GM19240 (cell line): ENCODE measurements at regions not wholly inside any gene's neighbourhood (a gene's known extent, or its start where the extent isn't known, plus 50 kb on each side); places are given as distances from the start of the nearest gene placed in this dataset.

Experiments
- DNase-seq: peaks from one replicate; pipeline ENCODE4 v3.0.0; 2011; ENCODE audit warnings: low spot score; ENCODE audit not compliant: insufficient read length

DNA sequence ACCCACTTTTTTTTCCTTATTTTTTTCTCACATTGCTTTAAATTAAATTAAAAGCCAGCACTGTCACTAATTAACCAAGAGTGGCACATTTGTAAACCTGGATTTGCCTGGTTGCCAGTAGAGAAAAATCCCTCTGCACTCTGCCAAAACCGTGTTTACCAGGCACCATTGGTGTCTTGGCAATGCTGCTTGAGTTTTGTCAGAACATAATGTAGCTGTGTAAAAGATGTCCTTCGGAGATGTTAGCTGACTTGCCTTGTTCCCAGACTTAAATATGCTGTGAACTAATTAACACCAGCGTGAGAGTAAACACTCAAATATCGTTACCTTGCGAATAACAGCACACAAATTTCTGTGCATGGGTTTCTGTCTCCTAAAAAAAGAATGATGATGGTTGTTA is 694.9 kb upstream of the ID4 start:
- DNase-seq = no peak

DNA sequence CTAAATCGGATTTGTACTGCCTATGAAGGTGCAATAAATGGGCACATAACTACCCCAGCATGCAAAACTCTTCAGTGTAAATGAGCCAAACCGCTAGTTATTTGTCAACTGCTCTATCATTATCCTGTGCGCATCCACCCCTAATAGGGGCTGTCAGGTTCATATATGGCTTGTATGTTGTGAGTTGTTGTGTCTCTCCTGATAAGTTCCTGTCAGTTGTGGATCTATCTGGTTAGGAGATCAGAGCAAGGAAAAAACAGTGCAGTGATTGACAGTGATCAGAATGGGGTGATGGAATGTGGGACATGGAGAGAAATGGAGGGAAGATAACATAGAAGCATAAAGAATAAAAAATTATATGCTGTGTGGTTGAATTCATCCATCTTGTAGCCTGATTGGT is 686.9 kb upstream of the ID4 start:
- DNase-seq = no peak

DNA sequence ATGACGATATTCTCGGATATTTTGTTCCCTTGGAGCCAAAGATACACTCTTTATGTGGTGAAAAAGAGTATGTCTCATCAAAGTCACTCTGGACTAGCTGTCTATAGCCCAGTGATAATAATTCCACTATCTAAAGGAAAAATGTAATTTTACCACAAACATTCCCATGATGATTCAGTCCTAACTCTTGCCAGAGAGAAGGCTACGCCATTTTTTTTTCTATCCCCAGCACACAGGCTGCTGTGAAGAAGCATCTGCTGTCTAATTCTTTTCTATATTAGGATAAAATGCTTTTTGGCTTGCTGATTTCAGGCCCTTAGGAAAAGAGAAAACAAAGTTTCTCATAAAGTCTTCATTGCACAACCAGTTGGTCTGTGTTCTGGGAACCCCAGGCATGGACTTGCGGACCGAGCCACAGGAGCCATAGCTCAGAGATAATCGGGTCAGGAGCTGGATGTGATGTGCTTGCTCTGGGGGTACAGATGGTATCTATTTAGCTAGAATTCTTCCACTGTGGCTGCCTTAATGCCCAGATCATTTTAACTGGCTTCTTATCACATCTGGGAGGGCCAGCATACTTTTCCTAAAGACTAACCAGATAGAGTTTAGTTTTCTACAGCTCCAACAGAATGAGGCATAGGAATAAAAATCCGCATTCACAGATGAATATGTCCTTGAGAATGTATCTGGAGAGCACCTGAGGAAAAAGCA is 683.7 kb upstream of the ID4 start:
- DNase-seq = no peak

DNA sequence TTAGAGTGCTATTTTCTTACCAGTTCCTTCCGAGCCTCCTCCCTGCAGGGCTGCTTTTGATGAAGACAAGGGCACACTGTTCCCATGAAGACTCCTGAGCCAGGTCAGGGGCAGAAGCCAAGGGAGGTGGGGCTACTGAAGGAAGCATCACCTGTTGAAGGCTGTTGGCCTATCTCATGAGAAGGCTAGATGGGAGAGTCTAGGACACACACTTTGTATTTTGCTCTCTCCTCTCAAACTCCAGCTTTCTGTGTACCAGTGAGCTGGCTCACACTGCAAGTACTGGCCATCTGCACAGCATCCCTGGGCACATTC is 683.2 kb upstream of the ID4 start:
- no peak for DNase-seq

DNA sequence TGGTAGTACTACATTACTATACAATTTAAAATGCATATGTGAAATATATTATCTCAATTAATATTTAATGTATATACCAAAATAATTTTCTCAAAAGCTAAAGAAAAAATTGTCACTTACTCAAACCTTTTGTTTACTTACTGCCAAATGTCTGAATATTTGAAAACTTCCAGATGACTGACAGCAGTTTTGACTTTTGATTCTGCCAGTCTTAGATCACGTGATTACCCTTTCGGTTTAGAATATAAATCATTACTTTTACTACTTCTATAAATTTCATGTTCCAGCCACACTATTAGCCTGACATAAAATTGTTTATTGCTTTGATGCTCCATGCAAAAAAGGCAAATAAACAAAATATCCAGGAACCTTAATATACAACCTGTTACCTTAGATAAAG is 680.7 kb upstream of the ID4 start:
- DNase-seq = no peak

DNA sequence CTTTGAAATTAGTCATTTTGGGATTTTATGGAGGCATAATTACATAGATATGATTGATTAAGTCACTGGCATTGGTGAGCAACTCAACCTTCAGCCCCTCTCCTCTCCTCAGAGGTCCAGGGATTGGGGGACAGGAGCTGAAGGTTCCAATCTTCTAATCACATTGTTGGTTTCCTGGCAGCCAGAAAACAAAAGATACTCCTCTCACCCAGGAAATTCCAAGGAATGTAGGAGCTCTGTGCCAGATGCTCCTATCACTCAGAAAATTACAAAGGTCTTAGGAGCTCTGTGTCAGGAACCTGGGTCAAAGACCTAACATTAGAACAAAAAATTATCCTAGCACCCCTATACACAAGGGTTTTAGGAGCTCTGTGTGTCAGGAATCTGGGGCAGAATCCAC is 679.7 kb upstream of the ID4 start:
- DNase-seq = no peak

DNA sequence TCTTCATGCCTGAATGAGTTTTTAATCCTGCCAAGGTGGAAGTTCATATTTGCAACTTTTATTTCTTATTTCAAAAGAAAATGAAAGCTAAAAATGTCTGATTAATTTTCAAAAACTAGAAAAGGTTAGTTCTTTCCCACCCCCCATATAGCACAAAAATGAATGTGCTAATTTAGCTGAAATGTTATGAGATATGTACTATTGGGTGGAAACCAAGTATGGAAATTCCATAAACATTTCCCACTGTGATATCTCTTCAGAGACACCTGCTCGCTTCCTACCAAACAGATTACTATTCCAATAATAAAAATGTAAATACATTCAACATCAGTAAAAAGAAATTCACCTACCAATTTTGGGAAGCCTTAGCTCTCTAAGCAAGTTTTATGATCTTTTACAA is 678.6 kb upstream of the ID4 start:
- DNase-seq = no peak

GRCh38 chr6:19159089-19159488 is 678.1 kb upstream of the ID4 start:
- no peak for DNase-seq

- DNase-seq = no peak
These were observed 677.6 kb upstream of the ID4 start for GRCh38 chr6:19159561-19159960.

DNA sequence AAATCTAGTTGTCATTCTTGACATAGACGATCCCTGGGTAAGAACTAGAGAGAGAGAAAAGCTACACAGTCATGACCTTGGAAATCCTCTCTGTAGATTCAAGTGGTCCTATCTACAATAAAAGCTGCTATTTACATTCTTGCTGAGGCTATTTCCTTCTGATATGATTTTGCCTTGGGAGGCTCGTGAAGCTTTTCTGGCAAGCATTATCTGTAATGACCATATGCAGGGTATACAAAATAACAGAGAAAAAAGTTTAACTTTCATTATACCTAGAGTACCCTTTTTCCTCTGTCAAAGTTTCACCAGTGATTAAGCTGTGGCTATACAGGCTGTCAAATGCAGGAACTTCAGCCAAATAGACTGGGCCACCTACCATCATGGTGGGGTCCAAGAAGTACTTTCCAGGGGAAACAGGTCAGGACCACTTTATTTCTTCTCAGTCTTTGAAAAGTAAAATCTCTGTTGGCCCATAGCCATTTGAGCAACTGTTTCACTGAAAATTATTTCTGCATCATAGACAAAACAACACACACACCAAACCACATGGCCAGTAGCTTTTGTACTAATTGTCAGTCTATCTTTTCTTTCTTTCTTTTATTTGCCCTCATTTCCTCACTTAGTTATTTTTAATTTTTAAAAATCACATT is 677.0 kb upstream of the ID4 start:
- no peak for DNase-seq

DNA sequence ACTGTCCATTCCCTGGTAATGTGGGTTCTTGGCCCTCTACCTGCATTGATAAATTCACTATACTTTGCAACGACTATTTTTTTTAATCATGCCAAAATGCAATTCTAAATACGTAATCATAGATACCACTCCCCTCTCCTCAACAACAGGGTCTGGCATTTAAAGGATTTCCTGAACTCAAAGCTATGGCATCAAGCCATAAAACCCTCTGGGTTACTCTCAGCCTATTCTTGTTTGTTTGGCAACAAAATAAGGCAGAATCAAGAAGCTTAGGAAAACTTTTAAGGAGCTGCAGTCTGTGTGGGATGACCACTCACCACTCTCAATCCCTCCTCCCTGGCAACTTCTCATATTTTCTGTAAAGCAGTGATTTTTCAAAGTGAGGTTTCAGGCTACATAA is 669.9 kb upstream of the ID4 start:
- no peak for DNase-seq

GRCh38 chr6:19169366-19169765 is 667.8 kb upstream of the ID4 start:
- DNase-seq = no peak

DNA sequence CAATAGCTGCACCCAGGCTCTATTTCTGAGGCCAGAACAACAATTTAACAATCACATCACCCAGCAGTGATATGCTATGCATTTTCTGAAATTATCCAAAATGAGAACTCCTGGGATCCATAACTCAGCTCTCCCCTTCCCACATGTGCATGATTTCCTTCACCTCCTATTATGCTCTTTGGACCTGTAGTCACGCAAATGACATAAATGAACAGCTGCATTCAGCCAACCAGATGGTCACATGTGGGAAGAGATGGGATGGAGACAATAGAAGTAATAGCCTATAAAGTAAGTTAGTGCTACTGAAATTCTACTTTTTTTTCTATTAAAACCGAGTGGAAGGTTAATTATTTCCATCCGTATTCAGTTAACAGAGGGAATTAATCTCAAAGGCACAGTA is 662.1 kb upstream of the ID4 start:
- DNase-seq = no peak

DNA sequence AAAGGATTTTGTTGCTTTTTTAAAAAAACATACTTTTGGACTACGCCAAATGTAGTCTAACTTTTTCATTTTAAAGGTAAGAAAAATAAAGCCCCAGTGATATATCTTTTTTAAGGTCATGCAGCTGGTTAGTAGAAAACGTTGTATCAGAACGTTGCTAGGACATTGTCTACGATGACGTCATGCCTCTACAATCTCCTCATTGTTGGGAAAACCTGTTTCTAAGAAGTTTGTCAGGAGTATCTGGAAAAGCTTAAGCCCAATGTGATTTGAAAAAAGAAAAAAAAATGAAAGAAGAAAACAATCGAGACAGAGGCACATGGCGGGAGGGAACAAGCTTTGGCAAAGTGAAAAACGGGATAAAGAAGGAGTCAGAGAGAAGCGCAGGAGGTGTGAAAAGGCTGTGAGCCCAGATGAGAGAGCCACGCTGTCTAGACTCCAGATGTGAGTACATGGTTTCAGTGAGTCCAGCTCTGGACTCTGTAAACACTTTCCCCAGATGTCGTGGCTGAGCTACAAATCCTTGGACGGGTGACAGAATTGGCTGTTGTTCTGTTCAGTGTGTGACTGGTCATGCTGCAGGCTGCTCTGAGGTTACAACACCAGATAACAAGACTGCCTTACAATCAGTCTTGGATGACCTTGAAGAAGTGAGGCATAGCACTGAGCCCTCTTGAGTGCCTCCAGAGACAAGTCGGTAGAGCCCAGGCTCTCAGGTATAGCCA is 656.7 kb upstream of the ID4 start:
- no peak for DNase-seq

- no peak for DNase-seq
These were observed 656.0 kb upstream of the ID4 start for GRCh38 chr6:19181211-19181610.

GRCh38 chr6:19193624-19194023 is 643.5 kb upstream of the ID4 start:
- DNase-seq = no peak

- DNase-seq = no peak
These were observed 632.7 kb upstream of the ID4 start for GRCh38 chr6:19204445-19204844.

GRCh38 chr6:19205076-19205475 is 632.1 kb upstream of the ID4 start:
- DNase-seq = no peak

- no peak for DNase-seq
These were observed 628.0 kb upstream of the ID4 start for GRCh38 chr6:19209202-19209601.

DNA sequence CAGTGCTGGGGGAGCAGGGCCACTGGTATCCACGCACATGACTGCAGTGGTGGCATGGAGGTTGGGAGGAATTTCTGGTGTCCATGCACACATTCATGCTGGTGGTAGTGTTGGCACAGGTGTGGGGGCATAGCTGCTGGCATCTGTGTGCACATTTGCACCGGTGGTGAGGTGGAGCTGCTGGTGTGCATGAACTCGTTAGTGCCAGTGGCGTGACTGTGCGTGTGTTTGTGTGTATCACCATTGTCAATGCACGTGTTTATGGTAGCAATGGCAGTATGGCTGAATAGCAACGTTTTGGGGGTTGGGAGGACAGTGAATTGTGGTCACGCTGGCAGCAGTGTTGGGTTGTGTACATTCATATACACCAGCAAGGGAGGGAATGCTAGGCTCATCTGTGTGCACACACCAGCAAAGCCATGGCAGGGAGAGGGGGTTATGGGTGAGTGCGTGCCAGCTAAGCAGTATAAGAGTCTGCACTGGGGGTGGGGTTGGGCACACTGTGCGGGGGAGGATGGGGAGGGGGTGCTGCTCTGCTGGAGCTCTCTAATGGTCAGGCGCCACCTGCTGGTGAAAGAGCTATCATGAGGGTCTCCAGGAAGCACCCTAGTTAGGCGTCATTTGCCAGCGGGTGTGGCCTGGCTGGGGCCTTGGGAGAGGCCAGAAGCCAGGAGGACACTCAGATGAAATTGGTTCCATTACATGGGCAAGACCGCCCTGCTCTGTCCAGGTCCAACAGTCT is 626.1 kb upstream of the ID4 start:
- DNase-seq = no peak

DNA sequence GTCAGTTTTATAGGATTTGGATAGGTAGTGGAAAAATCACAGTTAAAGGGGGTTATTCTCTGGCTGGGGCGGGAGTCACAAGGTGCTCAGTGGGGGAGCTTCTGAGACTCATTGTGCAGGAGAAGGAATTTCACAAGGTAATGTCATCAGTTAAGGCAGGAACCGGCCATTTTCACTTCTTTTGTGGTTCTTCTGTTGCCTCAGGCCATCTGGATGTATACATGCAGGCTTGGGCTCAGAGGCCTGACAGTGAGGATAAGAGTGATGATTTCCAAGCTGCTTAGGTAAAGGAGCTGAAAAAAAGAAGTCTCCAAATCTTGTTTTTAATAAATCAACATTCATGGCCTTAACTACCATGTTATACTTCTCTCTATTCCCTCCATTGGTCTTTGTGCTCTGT is 622.9 kb upstream of the ID4 start:
- DNase-seq = no peak

GRCh38 chr6:19219931-19220330 is 617.2 kb upstream of the ID4 start:
- DNase-seq = no peak
